PC-9 (cell line): ENCODE measurements at regions not wholly inside any gene's neighbourhood (a gene's known extent, or its start where the extent isn't known, plus 50 kb on each side); places are given as distances from the start of the nearest gene placed in this dataset.

ENCODE experiments used
- BruUV-seq: library from RNA; stranded (reverse); fragments of 400-500 nt; replicated peaks from 2 replicates; lab custom pipeline; 2021; lab: Mats Ljungman, UMichigan
- CTCF ChIA-PET: fragments of 300-600 bp; sonication (Branson Sonifier 250); formaldehyde crosslinking; loops from one replicate; lab custom pipeline; 2022; ENCODE audit warnings: antibody characterized with exemption; lab: Charles Lee
- POLR2A ChIA-PET: fragments of 300-600 bp; sonication (Branson Sonifier 250); formaldehyde crosslinking; loops from one replicate; lab custom pipeline; 2022; ENCODE audit warnings: antibody characterized with exemption; ENCODE audit not compliant: unreplicated experiment; lab: Charles Lee
- DNase-seq, 2 experiments: peaks; one replicate each; pipeline versions ENCODE4 v3.0.0 to v3.0.0-alpha.2; 2015 to 2022; ENCODE audit warnings: mixed read lengths in 1 of 2
- H2AFZ ChIP-seq: fragments of 200-600 bp; sonication (generic); 2 replicates; pipeline ENCODE4 v1.8.1; 2017; ENCODE audit warnings: antibody characterized with exemption
- H3F3A ChIP-seq: fragments of 200-600 bp; sonication (generic); 2 replicates; pipeline ENCODE4 v1.8.1; 2017; ENCODE audit warnings: antibody characterized with exemption, mild to moderate bottlenecking, low read depth; ENCODE audit not compliant: insufficient read depth
- H3K27ac ChIP-seq: fragments of 200-600 bp; sonication (generic); 2 replicates; pipeline ENCODE4 v1.6.1; 2016; ENCODE audit warnings: mixed run types
- H3K27me3 ChIP-seq: fragments of 200-600 bp; sonication (generic); 2 replicates; pipeline ENCODE4 v1.6.1; 2016; ENCODE audit warnings: low read depth, mixed run types; ENCODE audit not compliant: insufficient read depth
- H3K36me3 ChIP-seq: fragments of 200-600 bp; sonication (generic); 2 replicates; pipeline ENCODE4 v1.6.1; 2016; ENCODE audit warnings: low read depth, mixed run types
- H3K4me1 ChIP-seq: fragments of 200-600 bp; sonication (generic); replicated peaks from 2 replicates; pipeline ENCODE4 v1.6.1; 2016; ENCODE audit warnings: mixed run types; ENCODE audit not compliant: insufficient read depth
- H3K4me2 ChIP-seq: fragments of 200-600 bp; sonication (generic); 2 replicates; pipeline ENCODE4 v1.6.1; 2017; ENCODE audit warnings: mixed run types
- H3K4me3 ChIP-seq: fragments of 200-600 bp; sonication (generic); 2 replicates; pipeline ENCODE4 v1.6.1; 2016; ENCODE audit warnings: mixed run types
- H3K79me2 ChIP-seq: fragments of 200-600 bp; sonication (generic); 2 replicates; pipeline ENCODE4 v1.6.1; 2017; ENCODE audit warnings: low read depth, mixed run types
- H3K9me2 ChIP-seq: fragments of 200-600 bp; sonication (generic); 2 replicates; pipeline ENCODE4 v1.8.1; 2017; ENCODE audit warnings: mild to moderate bottlenecking; ENCODE audit not compliant: insufficient read depth
- H3K9me3 ChIP-seq: fragments of 200-600 bp; sonication (generic); 2 replicates; pipeline ENCODE4 v1.8.1; 2016; ENCODE audit warnings: low read depth; ENCODE audit not compliant: insufficient read depth
- H4K20me1 ChIP-seq: fragments of 200-600 bp; sonication (generic); 2 replicates; pipeline ENCODE4 v1.8.1; 2017; ENCODE audit not compliant: insufficient read depth
- EZH2 ChIP-seq: fragments of 200-600 bp; sonication (generic); IDR thresholded peaks from 2 replicates; pipeline ENCODE4 v1.8.0; 2017; ENCODE audit warnings: antibody characterized with exemption, low read depth
- intact Hi-C: fragments of 100-400 bp; cut with micrococcal nuclease; formaldehyde crosslinking; loops from one replicate; pipeline ENCODE4 v1.10.0; 2022; ENCODE audit not compliant: unreplicated experiment
- TF ChIP-seq, protein P1 (sequence below): fragments of 200-600 bp; sonication (generic); conservative IDR thresholded peaks from 2 replicates; pipeline ENCODE4 v1.6.1; 2017; ENCODE audit warnings: mixed run types, antibody characterized with exemption, mild to moderate bottlenecking, moderate library complexity

DNA sequence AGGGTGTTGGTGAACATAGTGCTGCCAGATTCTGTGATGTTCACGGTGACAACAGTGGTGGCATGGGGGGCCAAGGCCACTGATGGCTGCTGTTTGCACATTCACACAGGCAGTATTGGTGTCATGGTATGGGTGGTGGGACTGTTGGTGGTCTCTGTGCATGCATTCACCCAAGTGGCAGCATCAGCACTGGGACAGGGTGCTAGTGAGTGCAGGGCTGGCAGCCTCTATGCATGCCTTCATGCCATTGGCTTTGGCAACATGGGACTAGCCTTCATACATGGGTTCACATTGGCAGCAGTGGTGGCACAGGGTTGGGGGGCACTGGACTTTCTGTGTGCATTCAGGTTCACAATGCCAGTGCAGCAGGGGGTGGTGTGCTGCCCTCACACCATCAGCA lies 489.7 kb upstream of the FGF16 start:
- DNase-seq, result no peak
- Histone ChIP-seq H3K9me2 (no peaks in the 10 kb centered on the region), H3K27ac (no peak overlapping the region), H3K36me3 (no peaks in the 10 kb centered on the region), H3K9me3 (no peaks in the 10 kb centered on the region), H3K27me3 (no peaks in the 10 kb centered on the region), H3K4me1 (no peaks in the 10 kb centered on the region), H3K4me3 (no peak overlapping the region), H2AFZ (no peak overlapping the region), H3K79me2 (no peaks in the 10 kb centered on the region), H4K20me1 (no peaks in the 10 kb centered on the region), H3F3A (no peaks in the 10 kb centered on the region), H3K4me2 (no peak overlapping the region)
- CTCF ChIA-PET, result no interaction called here
- POLR2A ChIA-PET, result no interaction called here
- no peak for TF ChIP-seq EZH2
- TF ChIP-seq, protein P1, sequence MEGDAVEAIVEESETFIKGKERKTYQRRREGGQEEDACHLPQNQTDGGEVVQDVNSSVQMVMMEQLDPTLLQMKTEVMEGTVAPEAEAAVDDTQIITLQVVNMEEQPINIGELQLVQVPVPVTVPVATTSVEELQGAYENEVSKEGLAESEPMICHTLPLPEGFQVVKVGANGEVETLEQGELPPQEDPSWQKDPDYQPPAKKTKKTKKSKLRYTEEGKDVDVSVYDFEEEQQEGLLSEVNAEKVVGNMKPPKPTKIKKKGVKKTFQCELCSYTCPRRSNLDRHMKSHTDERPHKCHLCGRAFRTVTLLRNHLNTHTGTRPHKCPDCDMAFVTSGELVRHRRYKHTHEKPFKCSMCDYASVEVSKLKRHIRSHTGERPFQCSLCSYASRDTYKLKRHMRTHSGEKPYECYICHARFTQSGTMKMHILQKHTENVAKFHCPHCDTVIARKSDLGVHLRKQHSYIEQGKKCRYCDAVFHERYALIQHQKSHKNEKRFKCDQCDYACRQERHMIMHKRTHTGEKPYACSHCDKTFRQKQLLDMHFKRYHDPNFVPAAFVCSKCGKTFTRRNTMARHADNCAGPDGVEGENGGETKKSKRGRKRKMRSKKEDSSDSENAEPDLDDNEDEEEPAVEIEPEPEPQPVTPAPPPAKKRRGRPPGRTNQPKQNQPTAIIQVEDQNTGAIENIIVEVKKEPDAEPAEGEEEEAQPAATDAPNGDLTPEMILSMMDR, result no peak
- intact Hi-C loops, result no loop called here
- no TSS peak for BruUV-seq

DNA sequence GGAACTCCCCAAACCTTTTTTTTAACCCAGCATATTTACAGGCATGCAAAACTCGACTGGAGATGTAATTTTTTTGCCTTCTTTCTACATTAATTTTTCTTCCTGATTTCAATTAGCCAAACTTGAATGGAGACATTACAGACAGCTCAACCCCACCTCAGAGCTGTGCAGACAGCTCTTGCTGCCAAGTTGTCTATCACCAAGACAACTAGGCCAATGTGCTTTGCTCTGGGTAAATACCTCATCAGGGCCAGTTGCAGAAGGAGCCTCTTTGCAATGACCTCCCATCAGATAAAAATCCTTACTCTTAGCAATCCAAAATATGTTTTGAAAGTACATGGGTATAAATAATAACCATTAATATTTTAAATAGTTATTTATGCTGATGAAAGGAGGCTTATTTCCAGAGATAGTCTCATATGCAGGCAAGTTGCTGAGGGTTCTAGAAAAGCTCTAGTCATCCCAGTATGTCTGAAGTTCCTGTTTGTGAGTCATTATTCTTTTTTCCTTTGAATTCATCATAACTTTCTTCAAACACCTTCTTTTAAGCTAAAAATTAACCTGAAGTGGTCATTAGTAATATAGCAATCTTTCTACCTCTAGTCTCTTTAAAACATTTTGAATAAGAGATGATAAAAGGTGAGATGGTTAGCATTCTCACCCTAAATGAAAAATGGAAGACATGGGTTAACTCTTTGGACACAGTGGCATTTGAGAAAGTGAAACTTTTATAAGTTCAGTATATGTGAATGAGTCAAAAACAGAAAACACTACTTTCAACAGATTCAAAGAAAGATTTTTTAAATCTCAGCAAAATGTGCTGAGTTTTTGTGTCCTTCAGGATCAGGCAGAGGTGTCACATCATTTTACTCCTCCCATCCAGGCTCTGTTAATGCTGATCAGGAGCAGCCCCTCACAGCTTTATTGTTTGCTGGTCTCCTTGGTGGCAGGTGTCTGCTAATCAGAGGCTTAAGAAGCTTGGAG lies 475.5 kb upstream of the FGF16 start:
- Histone ChIP-seq H3F3A (no peaks in the 10 kb centered on the region), H3K4me3 (no peak overlapping the region), H3K4me2 (no peak overlapping the region), H2AFZ (no peak overlapping the region), H3K36me3 (no peaks in the 10 kb centered on the region), H3K9me2 (no peaks in the 10 kb centered on the region), H3K79me2 (no peaks in the 10 kb centered on the region), H4K20me1 (no peaks in the 10 kb centered on the region), H3K4me1 (no peaks in the 10 kb centered on the region), H3K9me3 (no peaks in the 10 kb centered on the region), H3K27me3 (no peaks in the 10 kb centered on the region), H3K27ac (no peak overlapping the region)
- intact Hi-C loops, result no loop called here
- POLR2A ChIA-PET, result interaction anchor here (0.6 kb wide), 1 partner anchor 737 kb away, joined by 3 read pairs; no protein-coding TSS in a partner anchor
- no peak for TF ChIP-seq EZH2
- TF ChIP-seq, protein P1, result no peak
- BruUV-seq, result no TSS peak
- CTCF ChIA-PET, result no interaction called here
- DNase-seq, result no peak

DNA sequence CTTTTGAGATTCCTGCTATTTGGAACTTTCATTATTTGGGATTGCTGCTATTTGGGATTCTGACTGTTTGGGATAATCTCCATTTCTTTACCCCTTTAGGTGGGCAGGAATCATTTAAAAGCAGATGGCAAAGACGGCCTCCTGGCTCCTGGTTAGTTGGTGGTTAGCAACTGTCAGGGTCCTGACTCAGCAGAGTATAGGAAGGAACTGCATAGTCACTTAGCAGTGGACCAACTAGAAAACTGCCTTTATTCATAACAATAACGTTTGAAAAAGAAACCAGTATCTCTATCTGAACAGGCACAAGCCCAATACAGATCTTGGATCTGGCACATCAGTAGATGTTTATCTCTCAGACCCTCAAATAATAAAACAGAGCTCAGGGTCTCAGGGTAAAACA lies 469.7 kb upstream of the FGF16 start:
- no peaks in the 10 kb centered on the region for H4K20me1 ChIP-seq
- ChIA-PET POLR2A (no interaction called here), CTCF (no interaction called here)
- H2AFZ ChIP-seq, result no peak overlapping the region
- no peaks in the 10 kb centered on the region for H3K79me2 ChIP-seq
- no peaks in the 10 kb centered on the region for H3K36me3 ChIP-seq
- H3K4me3 ChIP-seq, result no peak overlapping the region
- no TSS peak for BruUV-seq
- DNase-seq, result no peak
- intact Hi-C loops, result no loop called here
- H3F3A ChIP-seq, result no peaks in the 10 kb centered on the region
- no peak overlapping the region for H3K27ac ChIP-seq
- H3K9me3 ChIP-seq, result no peaks in the 10 kb centered on the region
- H3K4me2 ChIP-seq, result no peak overlapping the region
- no peaks in the 10 kb centered on the region for H3K9me2 ChIP-seq
- H3K27me3 ChIP-seq, result no peaks in the 10 kb centered on the region
- TF ChIP-seq EZH2, result no peak
- TF ChIP-seq, protein P1, result no peak
- H3K4me1 ChIP-seq, result no peaks in the 10 kb centered on the region
